GM18858 (cell line): ENCODE measurements at regions not wholly inside any gene's neighbourhood (a gene's known extent, or its start where the extent isn't known, plus 50 kb on each side); places are given as distances from the start of the nearest gene placed in this dataset.

ENCODE experiments used
- ATAC-seq: cut with Tn5 transposase; IDR thresholded peaks from one replicate; pipeline ENCODE4 v1.9.1; 2021; ENCODE audit not compliant: unreplicated experiment

DNA sequence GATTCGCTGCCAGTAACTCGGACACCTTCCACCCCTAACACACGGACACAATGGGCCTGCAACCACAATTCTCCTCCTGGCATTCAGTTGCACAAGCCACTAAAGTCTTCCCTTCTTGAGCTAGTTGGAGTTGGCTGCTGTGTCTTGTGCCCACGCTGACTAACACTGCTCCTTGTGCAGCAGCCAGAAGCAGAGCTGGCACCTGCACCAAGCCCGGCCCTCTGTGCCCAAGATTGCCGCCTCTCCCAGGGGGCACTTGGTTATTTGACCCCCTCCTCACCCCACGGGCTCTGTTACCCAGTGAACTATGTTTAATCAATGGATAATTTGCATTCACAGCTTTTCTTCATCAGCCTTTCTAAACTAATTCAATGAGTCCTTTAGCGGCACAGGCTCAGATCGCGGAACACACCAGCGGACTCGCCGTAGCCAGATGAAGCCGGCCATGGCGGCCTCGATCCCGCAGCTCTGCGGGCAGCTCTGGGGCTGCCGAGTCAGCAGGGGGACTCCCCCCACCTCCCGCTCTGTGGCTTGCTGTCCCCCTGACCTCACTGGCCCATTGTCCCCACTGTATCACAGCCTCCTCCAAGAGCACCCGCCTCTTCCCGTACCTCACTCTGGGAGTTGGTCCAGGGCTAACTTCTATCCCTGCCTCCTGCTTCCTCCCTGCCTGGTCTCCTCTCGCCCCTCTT is 94.8 kb upstream of the AFDN start:
- no peak for ATAC-seq

DNA sequence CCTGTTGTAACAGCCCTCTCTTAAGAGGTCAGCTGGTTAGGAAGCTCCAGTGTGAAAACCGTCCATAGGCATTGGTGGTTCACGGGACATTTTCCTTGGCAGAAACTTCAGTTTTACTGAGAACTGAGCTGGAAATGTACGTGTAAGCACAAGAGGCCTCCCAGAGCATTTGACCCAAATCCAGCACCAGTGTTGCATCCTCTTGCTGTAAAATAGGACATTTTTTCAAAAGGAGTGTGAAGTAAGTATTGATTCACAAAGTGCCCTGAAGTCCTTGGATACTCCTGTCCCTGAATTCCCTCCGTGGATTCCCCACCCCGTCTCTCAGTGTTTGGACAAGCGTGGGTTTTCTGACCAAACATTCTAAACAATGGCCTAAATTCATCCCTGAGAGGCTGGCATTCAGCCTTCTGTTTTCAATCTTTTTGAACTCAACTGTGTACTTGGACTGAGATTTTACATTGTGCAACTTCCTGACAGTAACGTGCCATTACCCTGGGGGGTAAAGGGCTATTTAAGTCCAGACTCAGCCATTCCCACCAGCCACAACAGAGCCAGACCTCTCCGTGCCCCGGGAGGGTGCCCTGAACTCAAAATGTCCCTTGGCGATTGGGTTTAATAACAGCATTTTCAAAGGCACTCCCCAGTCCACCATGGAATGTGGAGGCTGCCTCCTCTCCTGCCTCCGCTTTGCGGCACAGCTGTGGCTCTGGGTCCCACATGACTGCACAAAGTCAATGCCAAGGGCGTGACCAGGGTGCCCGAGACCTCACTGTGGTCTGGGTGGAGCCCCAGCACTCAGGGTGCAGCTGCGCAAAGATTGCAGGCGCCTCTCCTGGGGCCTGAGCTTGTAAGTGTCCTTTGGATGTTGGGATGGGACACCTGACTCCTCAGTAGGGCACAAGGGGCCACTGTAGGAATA is 92.7 kb upstream of the AFDN start:
- no peak for ATAC-seq

DNA sequence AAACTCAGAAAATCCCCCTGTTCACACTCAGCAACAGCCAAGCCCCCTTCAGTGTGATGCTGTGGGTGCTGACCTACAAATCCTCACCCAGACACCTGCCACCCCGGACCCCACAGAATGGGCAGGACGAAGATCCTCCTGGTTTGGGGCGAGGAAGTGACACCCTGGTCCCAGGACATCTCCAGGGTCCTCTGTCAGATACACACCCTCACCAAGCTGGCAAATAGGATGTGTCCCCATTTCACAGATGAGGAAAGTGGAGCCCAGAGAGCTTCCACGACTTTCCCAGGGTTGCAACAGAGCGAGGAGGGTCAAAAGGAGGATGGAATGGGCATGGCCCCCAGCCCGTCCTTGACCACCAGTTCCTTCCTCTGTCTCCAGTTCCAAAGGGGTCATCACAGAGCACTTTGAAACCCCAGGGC is 92.0 kb upstream of the AFDN start:
- ATAC-seq, result no peak

DNA sequence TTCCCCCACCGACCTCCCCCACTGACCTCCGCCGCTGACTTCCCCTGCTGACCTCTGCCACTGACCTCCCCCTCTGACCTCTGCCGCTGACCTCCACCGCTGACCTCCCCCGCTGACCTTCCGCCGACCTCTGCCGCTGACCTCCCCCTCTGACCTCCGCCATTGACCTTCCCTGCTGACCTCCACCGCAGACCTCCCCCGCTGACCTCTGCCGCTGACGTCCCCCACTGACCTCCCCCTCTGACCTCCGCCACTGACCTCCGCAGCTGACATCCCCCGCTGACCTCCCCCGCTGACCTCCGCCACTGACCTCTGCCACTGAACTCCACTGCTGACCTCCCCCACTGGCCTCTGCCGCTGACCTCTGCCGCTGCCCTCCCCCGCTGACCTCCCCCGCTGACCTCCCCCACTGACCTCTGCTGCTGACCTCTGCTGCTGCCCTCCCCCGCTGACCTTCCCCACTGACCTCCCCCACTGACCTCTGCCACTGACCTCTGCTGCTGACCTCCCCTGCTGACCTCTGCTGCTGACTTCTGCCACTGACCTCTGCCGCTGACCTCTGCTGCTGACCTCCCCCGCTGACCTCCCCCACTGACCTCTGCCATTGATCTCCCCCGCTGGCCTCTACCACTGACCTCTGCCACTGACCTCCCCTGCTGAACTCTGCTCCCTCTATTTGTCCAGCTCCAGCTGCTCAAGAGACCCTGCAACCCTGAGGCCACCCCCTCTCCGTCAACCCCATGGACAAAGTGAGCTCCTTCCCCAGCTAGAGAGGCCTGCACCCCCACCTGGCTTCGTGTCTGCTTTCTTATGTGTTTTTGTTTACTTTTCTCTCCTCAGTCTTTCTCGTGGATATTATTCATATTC is 91.4 kb upstream of the AFDN start:
- ATAC-seq, result no peak

DNA sequence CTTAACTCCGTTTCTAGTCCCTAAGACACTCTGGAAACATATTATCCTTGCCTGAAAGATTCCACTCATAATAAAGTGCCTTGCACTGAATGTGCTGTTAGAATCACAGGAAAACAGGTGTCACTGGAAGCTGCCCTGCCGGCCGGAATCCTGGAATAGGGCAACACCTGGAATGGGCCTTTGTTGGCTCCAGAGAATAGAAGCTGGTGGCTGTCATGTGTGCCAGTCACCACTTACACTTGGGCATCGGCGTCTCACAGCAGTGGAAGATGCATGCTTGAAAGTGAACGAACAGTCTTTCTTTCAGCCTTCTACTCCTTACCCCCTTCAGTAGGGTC is 90.8 kb upstream of the AFDN start:
- ATAC-seq, result no peak

DNA sequence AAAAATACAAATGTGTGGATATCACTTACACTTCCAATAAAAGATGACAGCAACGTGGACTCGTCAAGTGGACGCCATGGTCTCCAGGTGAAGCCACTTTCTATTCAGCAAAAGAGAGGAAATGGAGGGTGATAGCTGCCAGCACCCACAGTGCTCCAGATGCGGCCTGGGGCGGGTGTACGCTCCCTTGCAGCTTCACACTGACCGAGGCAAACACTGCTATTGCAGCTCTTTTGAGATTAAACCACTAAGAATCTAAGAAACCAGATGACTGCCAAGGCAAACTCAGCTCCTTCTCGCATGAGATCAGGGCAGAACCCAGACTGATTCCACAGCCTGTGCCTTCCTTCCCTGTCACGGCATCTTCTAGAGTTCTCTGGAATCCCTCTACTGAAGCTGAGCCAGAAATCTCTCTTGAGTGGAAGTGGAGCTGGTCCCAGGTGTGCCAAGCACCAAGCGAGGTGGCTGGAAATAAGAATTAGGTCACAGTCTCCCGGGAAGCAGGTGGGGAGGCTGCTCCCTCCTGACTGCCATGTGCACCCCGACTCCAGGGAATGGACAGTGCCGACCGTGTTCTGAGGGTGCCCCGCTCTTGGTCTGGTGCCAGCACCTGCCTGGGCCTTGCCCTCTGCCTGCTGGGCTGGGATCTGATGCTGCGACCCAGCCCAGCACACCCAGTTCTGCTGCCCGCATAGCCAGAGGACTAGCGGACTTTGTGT is 90.1 kb upstream of the AFDN start:
- ATAC-seq, result no peak

DNA sequence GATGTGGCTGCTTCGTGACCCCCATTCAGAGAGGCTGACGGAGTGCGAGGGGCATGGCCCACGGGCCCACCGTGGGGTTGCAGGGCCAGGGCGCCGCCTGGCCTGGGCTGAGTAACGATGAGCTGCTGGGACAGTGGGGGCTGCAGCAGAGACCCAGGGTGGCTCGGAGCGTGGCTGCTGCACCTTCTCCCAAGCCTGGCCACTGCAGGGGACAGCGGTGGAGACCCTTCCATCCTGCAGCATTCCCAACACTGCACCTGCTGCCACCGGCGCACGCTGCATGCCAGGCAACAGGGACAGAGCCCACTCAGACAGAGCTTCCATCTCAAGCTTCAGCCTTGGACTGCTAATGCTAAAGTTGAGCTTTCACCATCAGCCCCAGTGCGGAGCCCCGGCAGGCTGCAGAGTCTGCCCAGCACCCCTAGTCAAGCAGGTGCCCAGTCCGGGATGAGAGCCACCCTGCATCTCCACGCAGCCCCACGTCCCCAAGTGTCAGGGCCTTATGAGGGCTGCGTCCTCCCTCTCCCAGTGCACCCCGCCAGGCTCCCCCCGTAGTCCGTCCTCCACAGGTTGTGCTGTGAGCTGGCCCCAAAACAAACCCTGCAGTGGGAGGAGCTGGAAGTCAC is 89.4 kb upstream of the AFDN start:
- no peak for ATAC-seq

DNA sequence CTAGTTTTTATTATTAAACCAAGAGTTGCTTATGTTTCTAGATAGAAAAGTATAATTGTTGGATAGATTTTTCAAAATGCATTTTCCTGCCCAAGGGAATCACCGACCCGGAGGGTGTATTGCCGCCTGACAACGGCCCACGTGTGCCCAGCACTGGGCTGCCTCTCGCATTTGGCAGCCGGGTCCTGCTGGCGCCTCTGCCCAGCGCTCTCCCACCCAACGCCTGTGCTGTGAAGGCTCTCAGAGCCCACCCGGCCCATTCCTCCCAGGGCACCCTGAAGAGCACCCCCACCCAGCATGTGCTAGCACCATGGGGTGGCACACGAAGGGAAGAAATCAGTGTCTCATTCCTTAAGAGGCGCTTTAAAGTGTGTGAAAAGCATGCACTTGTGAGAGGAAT is 88.3 kb upstream of the AFDN start:
- ATAC-seq, result no peak

DNA sequence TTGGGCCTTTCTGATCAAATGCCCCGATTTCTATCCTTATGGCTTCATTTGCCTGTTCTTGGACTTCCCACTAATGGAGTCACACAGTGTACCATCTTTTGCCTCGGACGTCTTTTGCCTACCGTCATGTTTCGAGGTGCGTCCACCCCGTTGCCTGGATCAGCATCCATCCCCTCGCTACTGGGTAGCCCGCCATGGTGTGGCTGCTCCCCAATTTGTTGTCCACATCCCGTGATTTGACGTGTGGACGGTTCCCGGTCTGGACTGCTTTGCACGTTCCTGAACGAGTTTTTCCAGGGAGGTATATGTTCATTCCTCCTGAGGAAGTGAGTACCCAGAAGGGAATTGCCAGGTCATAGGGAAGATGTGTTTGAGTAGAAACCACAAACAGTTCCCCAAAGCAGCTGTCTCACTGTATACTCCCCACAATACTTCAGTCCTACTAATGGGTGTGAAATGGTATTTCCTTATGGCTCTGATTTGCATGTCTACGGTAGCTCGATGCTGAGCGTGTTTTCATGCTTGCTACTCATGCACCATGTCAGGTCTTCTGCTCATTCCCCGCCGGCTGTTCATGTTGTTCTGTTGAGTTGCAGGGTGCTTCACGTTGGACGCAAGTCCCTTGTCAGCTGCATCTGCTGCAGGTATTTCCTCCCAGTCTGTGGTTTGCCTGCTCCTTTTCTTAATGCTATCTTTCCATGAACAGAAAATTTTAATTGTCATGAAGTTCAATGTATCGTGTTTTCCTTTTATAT is 86.8 kb upstream of the AFDN start:
- ATAC-seq, result no peak

DNA sequence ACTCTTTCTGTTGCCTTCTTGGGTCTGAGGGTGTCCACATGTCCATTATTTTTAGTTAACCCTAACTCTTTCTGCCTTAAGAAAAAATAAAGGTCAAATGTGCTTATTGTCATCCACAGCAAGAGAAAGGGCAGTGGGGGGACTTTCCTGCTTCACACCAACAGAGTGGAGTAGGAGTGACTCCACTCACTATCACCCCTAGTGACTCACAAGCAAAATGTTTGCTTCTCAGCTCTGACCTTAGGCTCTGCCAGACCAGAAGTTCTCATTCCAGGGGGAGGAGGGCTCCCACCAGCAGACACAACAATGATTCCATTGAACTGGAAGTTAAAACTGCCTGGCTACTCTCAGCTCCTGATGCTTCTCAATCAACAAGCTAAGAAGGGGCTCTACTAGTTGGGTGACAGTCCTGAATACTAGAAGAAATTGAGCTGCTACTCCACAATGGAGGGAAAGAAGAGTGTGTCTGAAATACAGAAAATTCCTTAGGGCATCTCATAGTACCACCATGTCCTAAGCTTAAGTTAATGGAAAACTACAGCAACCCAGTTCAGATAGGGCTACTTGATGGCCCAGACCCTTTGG is 83.9 kb upstream of the AFDN start:
- ATAC-seq, result no peak

DNA sequence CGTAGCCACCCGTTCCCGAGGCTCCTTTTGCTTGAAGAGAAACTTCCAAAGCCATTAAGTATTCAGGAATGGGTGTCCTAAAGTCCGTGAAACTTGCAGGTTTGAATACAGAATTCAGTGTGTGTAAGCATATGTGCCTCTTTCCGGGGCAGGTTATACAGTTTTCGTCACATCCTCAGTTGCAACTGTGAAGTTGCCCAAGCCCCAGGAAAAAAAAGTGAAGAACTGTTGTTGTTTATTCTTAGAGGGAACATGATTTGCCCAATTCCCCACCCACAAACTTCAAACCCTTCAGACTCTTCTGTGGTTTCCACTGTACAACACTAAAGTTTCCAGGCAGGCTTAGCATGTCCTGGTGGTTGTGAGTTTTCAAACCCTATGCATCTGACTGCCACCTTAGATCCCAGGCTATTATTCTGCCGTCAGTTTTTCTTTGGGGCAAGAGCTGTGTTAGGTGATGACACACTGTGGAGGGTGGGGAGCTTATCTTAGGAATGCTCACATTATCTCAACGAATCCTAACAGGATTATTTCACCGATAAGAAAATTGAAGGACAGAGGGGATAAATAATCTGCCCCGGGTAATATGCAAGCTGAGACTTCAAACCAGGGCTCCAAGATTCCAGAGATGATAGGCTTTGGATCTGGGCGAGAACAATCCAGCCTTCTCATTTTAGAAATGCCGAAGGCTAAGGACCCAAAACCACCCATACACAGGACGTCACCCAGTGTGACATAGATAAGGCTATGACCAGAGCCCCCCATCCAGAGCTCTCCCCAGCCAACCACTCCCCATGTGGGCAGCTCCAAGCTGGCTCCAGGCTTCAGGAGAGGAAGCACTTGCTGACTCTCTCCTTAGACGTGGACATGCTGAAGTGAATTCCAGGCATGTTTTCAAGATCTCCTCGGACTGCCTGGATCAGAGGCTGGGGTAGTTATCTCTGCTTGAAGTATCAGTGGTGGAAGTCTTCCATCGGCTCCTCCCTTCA is 81.7 kb upstream of the AFDN start:
- no peak for ATAC-seq

DNA sequence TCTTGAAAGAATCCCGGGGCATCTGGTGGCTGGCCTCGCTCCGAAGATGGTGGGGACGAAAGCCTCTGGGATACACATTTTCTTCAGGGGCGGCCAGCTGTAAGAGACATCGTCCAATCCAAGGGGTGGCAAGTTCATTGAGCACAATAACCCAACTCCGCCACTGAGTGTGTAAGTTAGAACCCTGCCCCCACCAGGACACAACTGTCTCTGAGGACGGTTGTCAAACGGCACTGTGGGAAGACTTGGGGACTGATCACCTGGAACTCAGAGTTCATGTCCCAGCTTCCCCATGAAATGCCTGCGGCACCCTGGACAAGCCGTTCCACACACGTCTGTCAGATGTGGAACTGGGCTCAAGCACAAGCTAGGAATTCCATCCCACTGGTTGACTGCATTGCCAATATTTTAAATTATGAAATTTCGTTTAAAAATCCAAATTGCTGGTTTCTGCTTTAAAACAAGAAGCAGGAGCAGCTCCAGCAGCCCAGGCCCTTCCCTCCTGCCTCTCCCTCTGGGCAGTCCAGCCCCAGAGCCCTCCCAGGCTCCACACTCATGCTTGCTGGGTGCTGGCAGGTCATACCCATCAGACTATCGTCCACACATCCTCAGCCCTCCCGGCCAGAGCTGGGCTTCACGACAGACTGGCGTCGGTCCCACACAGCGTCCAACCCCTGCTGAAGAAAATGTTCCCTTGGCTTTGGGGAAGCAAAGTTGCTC is 80.9 kb upstream of the AFDN start:
- ATAC-seq, result no peak

DNA sequence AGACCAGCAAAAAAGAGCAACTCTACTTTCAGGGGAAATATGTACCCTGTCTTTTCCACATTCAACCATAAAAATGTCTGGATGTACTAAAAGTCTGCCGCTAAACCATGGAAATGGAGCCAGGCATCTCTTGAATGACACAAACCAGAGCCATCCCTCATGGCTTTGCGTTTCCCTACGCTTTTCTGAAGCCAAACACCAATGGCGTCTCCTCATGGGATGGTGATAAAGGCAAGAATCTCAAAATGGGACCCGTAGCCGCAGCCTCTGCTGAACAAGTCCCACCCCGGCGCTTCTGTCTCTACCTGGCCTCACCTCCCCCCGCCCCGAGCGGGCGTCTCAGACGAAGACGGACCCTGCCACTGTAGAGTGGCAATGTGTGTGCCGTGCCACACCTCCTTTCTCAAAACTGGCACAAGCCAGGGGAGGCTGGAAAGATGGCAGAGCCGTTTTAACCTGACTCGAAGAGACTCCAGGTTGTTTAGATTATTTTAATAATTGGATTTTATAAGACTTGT is 80.3 kb upstream of the AFDN start:
- no peak for ATAC-seq

DNA sequence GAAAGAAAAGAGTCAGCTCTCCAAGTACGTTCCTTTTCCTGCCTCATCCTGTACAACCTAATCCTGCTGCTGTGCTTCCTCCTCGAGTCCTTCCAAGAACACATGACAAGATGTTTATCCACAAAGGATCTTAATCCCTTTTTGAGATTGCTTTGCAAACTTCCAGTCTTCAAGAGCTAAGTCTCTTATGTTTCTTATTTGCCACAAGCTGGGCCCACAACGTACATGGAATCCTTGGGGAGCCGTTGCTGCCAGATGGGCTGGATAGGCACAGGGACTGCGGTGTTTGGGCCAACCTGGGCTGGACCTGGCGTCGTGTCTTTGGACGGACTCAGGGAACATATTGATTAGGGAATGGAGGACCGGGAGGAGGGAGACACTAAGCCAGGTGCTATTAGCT is 79.7 kb upstream of the AFDN start:
- no peak for ATAC-seq

DNA sequence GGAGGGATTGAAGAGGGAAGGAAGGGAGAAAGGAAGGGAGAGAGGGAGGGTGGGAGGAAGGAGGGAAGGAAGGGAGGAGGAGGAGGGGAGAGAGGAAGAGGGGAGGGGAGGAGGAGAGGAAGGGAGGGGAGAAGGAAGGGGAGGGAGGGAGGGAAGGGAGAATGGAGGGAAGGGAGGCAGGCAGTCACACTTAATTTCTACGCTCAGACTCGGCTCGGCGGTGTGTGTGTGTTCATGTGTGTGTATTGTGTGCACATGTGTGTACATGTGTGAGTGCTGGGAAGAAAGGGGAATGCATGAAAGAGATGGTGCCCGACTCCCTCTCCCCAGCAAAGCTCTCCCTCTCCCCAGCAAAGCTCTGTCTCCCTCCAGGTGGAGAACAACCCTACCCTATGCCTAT is 79.1 kb upstream of the AFDN start:
- ATAC-seq, result no peak

DNA sequence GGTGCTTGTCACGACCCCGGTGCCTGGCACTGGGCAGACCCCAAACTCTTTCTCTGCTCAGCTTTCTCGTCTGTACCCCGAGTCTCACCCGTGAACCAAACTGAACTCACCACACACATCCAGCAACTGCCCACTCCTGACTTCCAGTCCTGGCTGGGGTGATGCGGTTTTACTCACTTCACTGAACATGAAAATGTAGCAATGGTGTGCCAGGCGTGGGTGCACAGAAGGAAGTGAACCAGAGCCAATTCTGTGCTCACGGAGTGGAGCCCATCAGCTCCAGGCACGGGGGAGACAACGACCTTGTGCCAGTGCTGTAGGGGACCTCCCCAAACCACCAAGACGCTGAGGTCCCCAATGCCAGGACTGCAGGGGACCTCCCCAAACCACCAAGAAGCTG is 78.7 kb upstream of the AFDN start:
- ATAC-seq, result no peak
